PC-3 (cell line): ENCODE measurements at regions not wholly inside any gene's neighbourhood (a gene's known extent, or its start where the extent isn't known, plus 50 kb on each side); places are given as distances from the start of the nearest gene placed in this dataset.
A peak's percentile ranks its signal among the peaks of the same experiment; 100 is the strongest.

Source experiments
- EZH2 ChIP-seq: fragments of 300-600 bp; sonication (generic); IDR thresholded peaks from one replicate; pipeline ENCODE4 v1.6.1; 2017; ENCODE audit warnings: antibody characterized with exemption, mild to moderate bottlenecking, low read length; ENCODE audit not compliant: unreplicated experiment
- EZH2phosphoT487 ChIP-seq: fragments of 300-600 bp; sonication (generic); IDR thresholded peaks from 2 replicates; pipeline ENCODE4 v1.6.1; 2018; ENCODE audit warnings: mild to moderate bottlenecking, antibody characterized with exemption, low read length, borderline replicate concordance
- TF ChIP-seq, protein P1 (sequence below): fragments of 300-600 bp; sonication (generic); conservative IDR thresholded peaks from 2 replicates; pipeline ENCODE4 v1.5.1; 2017; ENCODE audit warnings: antibody characterized with exemption, low read depth, mild to moderate bottlenecking, low read length

GRCh38 chrX:110462957-110463356, 104.3 kb downstream of the RTL9 start:
- TF ChIP-seq, protein P1, sequence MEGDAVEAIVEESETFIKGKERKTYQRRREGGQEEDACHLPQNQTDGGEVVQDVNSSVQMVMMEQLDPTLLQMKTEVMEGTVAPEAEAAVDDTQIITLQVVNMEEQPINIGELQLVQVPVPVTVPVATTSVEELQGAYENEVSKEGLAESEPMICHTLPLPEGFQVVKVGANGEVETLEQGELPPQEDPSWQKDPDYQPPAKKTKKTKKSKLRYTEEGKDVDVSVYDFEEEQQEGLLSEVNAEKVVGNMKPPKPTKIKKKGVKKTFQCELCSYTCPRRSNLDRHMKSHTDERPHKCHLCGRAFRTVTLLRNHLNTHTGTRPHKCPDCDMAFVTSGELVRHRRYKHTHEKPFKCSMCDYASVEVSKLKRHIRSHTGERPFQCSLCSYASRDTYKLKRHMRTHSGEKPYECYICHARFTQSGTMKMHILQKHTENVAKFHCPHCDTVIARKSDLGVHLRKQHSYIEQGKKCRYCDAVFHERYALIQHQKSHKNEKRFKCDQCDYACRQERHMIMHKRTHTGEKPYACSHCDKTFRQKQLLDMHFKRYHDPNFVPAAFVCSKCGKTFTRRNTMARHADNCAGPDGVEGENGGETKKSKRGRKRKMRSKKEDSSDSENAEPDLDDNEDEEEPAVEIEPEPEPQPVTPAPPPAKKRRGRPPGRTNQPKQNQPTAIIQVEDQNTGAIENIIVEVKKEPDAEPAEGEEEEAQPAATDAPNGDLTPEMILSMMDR = peak; percentile 36; the same call in 1 of the 2 replicates
- TF ChIP-seq EZH2 (no peak), EZH2phosphoT487 (no peak)
